IMR-90 (cell line): ENCODE measurements at regions not wholly inside any gene's neighbourhood (a gene's known extent, or its start where the extent isn't known, plus 50 kb on each side); places are given as distances from the start of the nearest gene placed in this dataset.

ENCODE experiments used
- ATAC-seq: fragments of 200-7000 bp; cut with Tn5 transposase; 2 replicates; pipeline ENCODE4 v1.9.1; 2020; ENCODE audit warnings: low read depth, mild to moderate bottlenecking, moderate library complexity
- BruUV-seq: library from RNA; stranded (reverse); fragments of 400-500 nt; replicated peaks from 2 replicates; lab custom pipeline; 2021; lab: Mats Ljungman, UMichigan
- CTCF ChIA-PET: fragments of 300-600 bp; formaldehyde crosslinking; extraction: SDS; loops from one replicate; lab custom pipeline; 2021; ENCODE audit warnings: antibody characterized with exemption; lab: Yijun Ruan, JAX
- POLR2A ChIA-PET: fragments of 300-600 bp; sonication (Branson Sonifier 250); formaldehyde crosslinking; loops from one replicate; lab custom pipeline; 2022; ENCODE audit warnings: antibody characterized with exemption; ENCODE audit not compliant: unreplicated experiment; lab: Charles Lee
- DNase-seq: peaks from one replicate; pipeline ENCODE4 v3.0.0; 2013
- H2AFZ ChIP-seq: replicated peaks from 2 replicates; pipeline ENCODE3; 2013; ENCODE audit warnings: low read length, mild to moderate bottlenecking; ENCODE audit not compliant: poor library complexity
- H2AK5ac ChIP-seq: 2 replicates; pipeline ENCODE4 v1.6.1; 2013; ENCODE audit warnings: low read depth, low read length, inconsistent platforms
- H2AK9ac ChIP-seq: replicated peaks from 2 replicates; pipeline ENCODE3; 2013; ENCODE audit warnings: mild to moderate bottlenecking, low read depth, low read length, moderate library complexity; ENCODE audit not compliant: poor library complexity
- H2BK120ac ChIP-seq: 2 replicates; pipeline ENCODE4 v1.6.1; 2013; ENCODE audit warnings: low read depth, low read length, inconsistent platforms
- H2BK15ac ChIP-seq: 3 replicates; pipeline ENCODE4 v1.6.1; 2013; ENCODE audit warnings: low read depth, low read length, inconsistent platforms
- H2BK20ac ChIP-seq: 2 replicates; pipeline ENCODE4 v1.6.1; 2013; ENCODE audit warnings: low read depth, mild to moderate bottlenecking, inconsistent platforms, low read length, moderate library complexity
- H2BK5ac ChIP-seq: 2 replicates; pipeline ENCODE4 v1.6.1; 2013; ENCODE audit warnings: mild to moderate bottlenecking, low read depth, low read length, inconsistent platforms; ENCODE audit not compliant: poor library complexity, severe bottlenecking
- H3K14ac ChIP-seq: replicated peaks from 2 replicates; pipeline ENCODE4 v1.6.1; 2013; ENCODE audit warnings: low read depth, low read length, inconsistent platforms
- H3K18ac ChIP-seq: 2 replicates; pipeline ENCODE4 v1.6.1; 2013; ENCODE audit warnings: low read depth, low read length, control low read depth
- H3K23ac ChIP-seq: 2 replicates; pipeline ENCODE4 v1.6.1; 2013; ENCODE audit warnings: low read depth, low read length, inconsistent platforms
- H3K27ac ChIP-seq: 2 replicates; pipeline ENCODE4 v1.5.1; 2013; ENCODE audit warnings: mild to moderate bottlenecking, control low read depth, low read length; ENCODE audit not compliant: insufficient read depth
- H3K27me3 ChIP-seq: 2 replicates; pipeline ENCODE4 v1.6.1; 2013; ENCODE audit warnings: low read length; ENCODE audit not compliant: control insufficient read depth, insufficient read depth
- H3K36me3 ChIP-seq: 2 replicates; pipeline ENCODE4 v1.6.1; 2013; ENCODE audit warnings: low read length, mixed read lengths; ENCODE audit not compliant: control insufficient read depth, insufficient read depth
- H3K4ac ChIP-seq: 2 replicates; pipeline ENCODE4 v1.6.1; 2013; ENCODE audit warnings: low read depth, low read length, inconsistent platforms
- H3K4me1 ChIP-seq: 2 replicates; pipeline ENCODE4 v1.6.1; 2013; ENCODE audit warnings: low read length, mixed read lengths; ENCODE audit not compliant: control insufficient read depth, insufficient read depth
- H3K4me2 ChIP-seq: 2 replicates; pipeline ENCODE4 v1.6.1; 2013; ENCODE audit warnings: low read depth, mild to moderate bottlenecking, control low read depth, low read length, moderate library complexity
- H3K4me3 ChIP-seq: 2 replicates; pipeline ENCODE4 v1.5.1; 2013; ENCODE audit warnings: low read depth, mild to moderate bottlenecking, control low read depth, low read length, moderate library complexity; ENCODE audit not compliant: insufficient read depth
- H3K56ac ChIP-seq: 2 replicates; pipeline ENCODE4 v1.6.1; 2013; ENCODE audit warnings: low read length, inconsistent platforms; ENCODE audit not compliant: insufficient read depth; ENCODE audit errors: extremely low read depth
- H3K79me1 ChIP-seq, 2 experiments: 2 replicates each; pipeline ENCODE4 v1.6.1; 2013; ENCODE audit warnings: low read length in 2 of 2, inconsistent platforms in 1 of 2, low read depth in 1 of 2
- H3K9ac ChIP-seq: 2 replicates; pipeline ENCODE4 v1.6.1; 2013; ENCODE audit warnings: low read depth, low read length, control low read depth
- H3K9me1 ChIP-seq: 2 replicates; pipeline ENCODE4 v1.6.1; 2013; ENCODE audit warnings: low read length, inconsistent platforms; ENCODE audit not compliant: insufficient read depth
- H3K9me3 ChIP-seq: 2 replicates; pipeline ENCODE4 v1.6.1; 2013; ENCODE audit warnings: low read length; ENCODE audit not compliant: control insufficient read depth, insufficient read depth
- H4K20me1 ChIP-seq: 2 replicates; pipeline ENCODE4 v1.6.1; 2013; ENCODE audit warnings: low read length, inconsistent platforms; ENCODE audit not compliant: insufficient read depth
- H4K5ac ChIP-seq: 2 replicates; pipeline ENCODE4 v1.6.1; 2013; ENCODE audit warnings: mild to moderate bottlenecking, low read depth, low read length, control low read depth
- H4K8ac ChIP-seq, 2 experiments: 2 replicates each; pipeline ENCODE4 v1.6.1; 2013; ENCODE audit warnings: low read depth in 2 of 2, low read length in 2 of 2, control low read depth in 1 of 2, inconsistent platforms in 1 of 2
- H4K91ac ChIP-seq: 2 replicates; pipeline ENCODE4 v1.6.1; 2013; ENCODE audit warnings: low read depth, low read length, inconsistent platforms; ENCODE audit not compliant: insufficient read depth
- BHLHE40 ChIP-seq: fragments of 150-350 bp; IDR thresholded peaks from 2 replicates; pipeline ENCODE4 v1.6.1; 2016; ENCODE audit warnings: mild to moderate bottlenecking, low read depth, low read length
- CEBPB ChIP-seq: IDR thresholded peaks from 2 replicates; pipeline ENCODE4 v1.6.1; 2012; ENCODE audit warnings: low read depth, low read length, improper control_type of control experiment
- CHD1 ChIP-seq: IDR thresholded peaks from 2 replicates; pipeline ENCODE4 v1.6.1; 2012; ENCODE audit warnings: low read depth, low read length, improper control_type of control experiment
- CTCF ChIP-seq: conservative IDR thresholded peaks from 2 replicates; pipeline ENCODE4 v1.5.1; 2012; ENCODE audit warnings: mild to moderate bottlenecking, low read depth, low read length, improper control_type of control experiment
- ELK1 ChIP-seq: fragments of 150-350 bp; IDR thresholded peaks from 2 replicates; pipeline ENCODE4 v1.6.1; 2016; ENCODE audit warnings: low read depth, mild to moderate bottlenecking, low read length, moderate library complexity, borderline replicate concordance
- FOS ChIP-seq: fragments of 150-350 bp; IDR thresholded peaks from 2 replicates; pipeline ENCODE4 v1.6.1; 2016; ENCODE audit warnings: low read depth, low read length
- MXI1 ChIP-seq: IDR thresholded peaks from 2 replicates; pipeline ENCODE4 v1.6.1; 2012; ENCODE audit warnings: low read depth, mild to moderate bottlenecking, low read length, moderate library complexity, borderline replicate concordance
- NFE2L2 ChIP-seq: fragments of 150-350 bp; IDR thresholded peaks from 2 replicates; pipeline ENCODE4 v1.6.1; 2016; ENCODE audit warnings: low read depth, mild to moderate bottlenecking, low read length
- RAD21 ChIP-seq: IDR thresholded peaks from 2 replicates; pipeline ENCODE4 v1.6.1; 2012; ENCODE audit warnings: low read length, improper control_type of control experiment
- RCOR1 ChIP-seq: IDR thresholded peaks from 2 replicates; pipeline ENCODE4 v1.6.1; 2012; ENCODE audit warnings: mild to moderate bottlenecking, low read length, improper control_type of control experiment; ENCODE audit not compliant: insufficient replicate concordance
- RFX5 ChIP-seq: IDR thresholded peaks from 2 replicates; pipeline ENCODE4 v1.8.0; 2012; ENCODE audit warnings: low read depth, mild to moderate bottlenecking, low read length, moderate library complexity
- SMC3 ChIP-seq: fragments of 150-350 bp; IDR thresholded peaks from 2 replicates; pipeline ENCODE4 v1.6.1; 2016; ENCODE audit warnings: low read depth, mild to moderate bottlenecking, antibody characterized with exemption, low read length, moderate library complexity
- USF2 ChIP-seq: fragments of 150-350 bp; IDR thresholded peaks from 2 replicates; pipeline ENCODE4 v1.6.1; 2017; ENCODE audit warnings: mild to moderate bottlenecking, antibody characterized with exemption, low read length, low read depth
- WGBS, 2 experiments: methylation state at CpG; one replicate each; pipeline versions ENCODE4 v1.1.5 to v1.1.7; 2013; ENCODE audit warnings: missing lambda C conversion rate in 2 of 2; ENCODE audit not compliant: insufficient read length in 1 of 2; ENCODE audit errors: extremely low coverage in 2 of 2; 5-methylcytosine and 5-hydroxymethylcytosine counted together
- dilution Hi-C: fragments of 300-500 bp; cut with HindIII; formaldehyde crosslinking; loops from one replicate; pipeline ENCODE4 v1.14.3; 2018; ENCODE audit warnings: low sequenced_read_pairs; ENCODE audit not compliant: unreplicated experiment
- in situ Hi-C: fragments of 300-500 bp; cut with MboI; formaldehyde crosslinking; loops from 3 replicates; pipeline ENCODE4 v1.14.3; 2019; ENCODE audit warnings: low sequenced_read_pairs, inconsistent platforms, mixed read lengths
- intact Hi-C: fragments of 100-400 bp; cut with micrococcal nuclease; formaldehyde crosslinking; loops from 2 replicates; pipeline ENCODE4 v1.10.0; 2022

DNA sequence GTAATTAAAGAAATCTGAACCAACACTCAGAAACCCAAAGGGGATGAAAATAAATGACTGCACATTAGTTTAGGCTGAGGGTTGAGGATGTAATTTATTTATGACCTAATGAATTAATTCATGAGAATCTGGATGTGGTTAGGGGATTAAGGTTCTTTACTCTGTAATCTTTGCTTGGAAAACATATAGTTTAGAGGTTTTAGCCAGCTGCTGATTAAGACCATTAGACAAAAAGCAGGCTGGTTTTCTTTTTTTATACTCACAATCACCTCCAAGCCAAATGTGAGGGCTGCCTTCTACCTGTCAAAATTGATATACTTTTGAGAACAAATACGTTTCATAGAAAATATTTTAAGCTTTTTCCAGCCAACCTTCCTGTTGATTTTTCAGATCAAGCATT, 2705.8 kb downstream of the PCDH7 start:
- no peak overlapping the region for H3K4me2 ChIP-seq
- BruUV-seq: no TSS peak
- no peaks in the 10 kb centered on the region for H3K4me1 ChIP-seq
- in situ Hi-C loops (no loop called here), dilution Hi-C loops (no loop called here), intact Hi-C loops (no loop called here)
- H3K27me3 ChIP-seq: no peaks in the 10 kb centered on the region
- H4K8ac ChIP-seq: no peak overlapping the region
- no peak overlapping the region for H2BK15ac ChIP-seq
- no peaks in the 10 kb centered on the region for H3K36me3 ChIP-seq
- H4K91ac ChIP-seq: no peak overlapping the region
- H3K14ac ChIP-seq: no peak overlapping the region
- H3K9me1 ChIP-seq: no peaks in the 10 kb centered on the region
- H2BK20ac ChIP-seq: no peak overlapping the region
- no CpG with 5 or more reads among the region's 1 CpG for WGBS, 2 experiments
- ATAC-seq (no peak), DNase-seq (no peak)
- no peak overlapping the region for H2AK5ac ChIP-seq
- no peaks in the 10 kb centered on the region for H3K9me3 ChIP-seq
- H2AFZ ChIP-seq: no peak overlapping the region
- no peak overlapping the region for H2AK9ac ChIP-seq
- no peaks in the 10 kb centered on the region for H4K20me1 ChIP-seq
- no peak overlapping the region for H3K4me3 ChIP-seq
- ChIA-PET CTCF (no interaction called here), POLR2A (no interaction called here)
- no peak overlapping the region for H3K9ac ChIP-seq
- H2BK120ac ChIP-seq: no peak overlapping the region
- H4K5ac ChIP-seq: no peak overlapping the region
- no peak overlapping the region for H3K56ac ChIP-seq
- H3K27ac ChIP-seq: no peak overlapping the region
- no peak overlapping the region for H3K23ac ChIP-seq
- no peaks in the 10 kb centered on the region for H3K79me1 ChIP-seq
- H3K4ac ChIP-seq: no peak overlapping the region
- no peak overlapping the region for H2BK5ac ChIP-seq
- no peak for TF ChIP-seq ELK1
- TF ChIP-seq RCOR1: no peak
- no peak for TF ChIP-seq SMC3
- no peak for TF ChIP-seq USF2
- TF ChIP-seq MXI1: no peak
- no peak for TF ChIP-seq CTCF
- no peak for TF ChIP-seq CEBPB
- TF ChIP-seq RFX5: no peak
- no peak for TF ChIP-seq CHD1
- no peak for TF ChIP-seq BHLHE40
- TF ChIP-seq NFE2L2: no peak
- TF ChIP-seq RAD21: no peak
- TF ChIP-seq FOS: no peak
- H3K18ac ChIP-seq: no peak overlapping the region
